ENCODE measurements at regions not wholly inside any gene's neighbourhood (a gene's known extent, or its start where the extent isn't known, plus 50 kb on each side); places are given as distances from the start of the nearest gene placed in this dataset.
A peak's percentile ranks its signal among the peaks of the same experiment; 100 is the strongest.

DNA sequence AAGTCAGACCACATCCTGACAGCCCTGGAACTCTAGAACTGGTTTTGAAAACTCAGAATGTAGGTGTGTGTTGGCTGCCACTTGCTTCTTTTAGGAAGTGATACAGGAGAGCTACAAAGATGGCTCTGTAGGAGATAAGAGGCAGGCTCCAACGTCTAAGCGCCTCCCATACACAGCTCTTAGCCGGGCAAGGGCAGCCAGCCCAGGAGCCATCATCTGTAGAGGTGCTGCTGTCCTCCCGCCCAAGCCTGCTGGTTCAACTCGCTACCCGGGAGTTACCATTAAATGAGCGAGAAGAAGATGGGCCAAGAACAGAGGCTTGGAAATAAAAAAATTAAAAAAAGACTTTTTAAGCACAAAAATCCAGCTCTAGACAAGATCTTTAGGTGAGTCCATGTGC is 61.2 kb upstream of the DIO3 start:
- no peak for DNase-seq

DNA sequence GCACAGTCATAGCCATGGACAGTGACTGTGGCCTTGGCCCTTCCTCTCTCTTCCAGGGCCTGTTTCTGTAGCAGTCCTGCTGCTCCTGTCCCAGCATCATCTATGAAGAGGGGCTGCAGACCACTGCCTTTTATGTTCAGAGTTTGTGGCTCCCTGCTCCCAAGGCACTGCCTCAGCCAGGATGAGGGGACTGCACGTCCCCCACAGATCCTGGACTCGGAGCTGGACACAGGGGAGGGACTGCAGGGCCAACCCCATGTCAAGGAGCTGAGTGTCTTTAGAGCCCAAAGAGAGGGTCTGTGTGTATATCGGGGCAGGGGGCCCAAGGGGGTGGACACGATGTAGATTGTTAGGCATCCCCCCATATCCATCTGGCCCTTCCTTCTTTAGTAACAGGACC is 60.6 kb upstream of the DIO3 start:
- DNase-seq: no peak

DNA sequence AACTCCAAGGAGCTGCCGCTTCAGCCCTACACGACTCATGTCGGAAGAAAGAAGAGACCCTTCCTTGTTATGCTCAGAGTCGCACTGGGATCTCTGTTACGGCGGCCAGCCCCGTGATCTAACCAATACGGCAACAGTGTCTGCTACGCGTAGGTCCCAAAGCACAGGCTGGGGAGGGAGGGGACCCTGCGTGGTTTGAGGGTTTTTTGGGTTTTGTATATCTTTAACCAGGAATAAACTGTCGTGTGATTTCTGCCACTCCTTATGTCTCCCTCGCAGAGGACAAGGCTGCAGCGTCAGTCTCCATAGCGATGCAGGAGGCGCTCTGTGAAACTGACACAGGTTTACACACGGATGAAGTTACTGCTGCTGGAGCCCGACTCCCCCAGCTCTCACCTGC is 60.0 kb upstream of the DIO3 start:
- no peak for DNase-seq

DNA sequence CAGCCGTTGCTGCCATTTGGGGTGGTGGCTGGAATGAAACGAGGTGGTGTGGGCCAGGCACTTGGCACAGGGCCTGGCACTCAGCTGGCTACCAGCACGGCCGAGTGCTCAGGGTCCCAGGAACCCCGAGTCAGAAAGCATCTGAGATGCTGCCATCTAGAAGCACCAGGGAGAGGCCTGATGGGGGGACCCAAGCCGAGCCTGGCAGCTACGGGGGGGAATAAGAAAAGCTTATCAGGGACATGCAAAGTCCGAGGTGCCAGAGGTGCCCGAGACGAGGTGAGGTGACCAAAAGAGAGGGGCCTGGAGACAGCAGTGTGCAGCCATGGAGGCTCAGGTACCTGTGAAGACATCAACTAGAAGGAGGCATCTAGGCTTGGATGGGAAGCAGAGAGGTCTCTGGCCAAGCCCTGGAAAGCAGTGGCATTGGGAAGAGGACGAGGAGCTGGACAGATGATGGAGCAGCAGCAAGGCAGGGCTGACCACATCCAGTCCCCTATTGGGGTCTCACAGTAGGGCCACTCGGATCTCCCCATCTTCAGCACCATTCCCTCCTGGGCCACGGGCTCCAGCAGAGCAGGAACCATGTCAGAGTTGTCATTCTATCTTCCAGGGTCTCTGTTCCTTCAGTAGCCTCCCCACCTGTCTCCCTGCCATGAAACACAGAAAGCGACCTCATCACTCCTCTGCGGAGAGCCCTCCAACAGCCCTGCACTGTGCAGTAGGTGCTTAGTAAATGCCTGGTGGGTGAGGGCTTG is 59.3 kb upstream of the DIO3 start:
- DNase-seq: no peak

DNA sequence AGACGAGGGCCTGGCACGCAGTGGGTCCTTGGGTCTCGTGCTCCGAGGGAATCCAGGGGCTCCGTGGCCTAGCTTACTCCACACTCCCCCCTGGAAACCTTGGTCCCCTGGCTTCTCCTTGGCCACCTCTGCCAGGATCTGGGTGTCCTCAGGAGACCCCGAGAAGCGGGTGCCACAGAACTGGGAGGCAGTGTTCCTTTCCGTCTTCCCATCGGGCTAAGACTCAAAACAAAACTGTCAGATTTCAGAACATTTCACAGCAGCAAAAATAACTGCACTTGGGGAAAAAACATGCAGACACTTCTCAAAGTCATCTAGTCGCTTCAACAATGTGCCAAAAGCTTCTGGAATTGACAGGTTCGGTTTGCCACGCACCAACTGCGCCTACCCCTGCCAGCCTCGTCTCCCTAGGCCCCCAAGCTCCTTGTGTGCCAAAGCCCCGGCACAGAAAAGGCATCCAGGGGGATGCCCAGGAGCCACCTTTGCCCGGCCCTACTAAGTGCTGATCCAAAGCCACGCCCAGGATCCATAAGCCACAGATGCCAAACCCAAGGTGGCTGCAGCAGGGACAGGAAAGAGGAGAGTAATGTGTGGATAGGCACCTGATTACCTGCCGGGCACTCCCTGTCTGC is 58.4 kb upstream of the DIO3 start:
- no peak for DNase-seq

DNA sequence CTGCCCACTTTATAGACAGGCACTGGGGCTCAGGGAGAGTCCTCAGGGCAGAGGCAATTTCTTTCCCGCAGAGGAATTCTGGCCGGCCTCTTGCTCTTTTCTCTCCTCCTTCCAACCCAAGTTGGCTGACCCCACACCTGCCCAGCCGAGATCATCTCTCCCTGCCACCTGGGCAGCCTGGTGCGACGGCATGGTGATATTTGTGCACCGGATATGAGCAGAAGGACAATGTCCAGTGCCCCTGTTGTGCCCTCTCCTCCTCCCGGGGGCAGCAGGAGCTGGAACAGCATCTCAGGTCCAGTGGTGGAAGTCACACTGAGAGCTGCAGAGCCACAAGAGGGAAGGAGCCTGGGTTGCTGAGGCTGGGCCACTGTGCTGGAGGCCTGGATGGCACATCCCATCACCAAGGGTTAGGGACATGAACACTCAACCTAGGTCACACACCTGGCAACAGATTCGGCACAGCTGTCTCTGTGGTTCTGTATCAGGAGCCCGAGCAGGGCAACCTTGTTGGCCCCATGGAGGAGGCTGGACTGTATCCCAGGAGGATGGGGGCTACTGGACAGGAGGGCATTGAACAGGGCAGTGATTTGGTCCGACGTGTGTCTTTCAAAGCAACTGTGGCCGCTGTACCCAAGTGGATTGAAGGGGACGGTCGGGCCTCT is 57.7 kb upstream of the DIO3 start:
- no peak for DNase-seq

DNA sequence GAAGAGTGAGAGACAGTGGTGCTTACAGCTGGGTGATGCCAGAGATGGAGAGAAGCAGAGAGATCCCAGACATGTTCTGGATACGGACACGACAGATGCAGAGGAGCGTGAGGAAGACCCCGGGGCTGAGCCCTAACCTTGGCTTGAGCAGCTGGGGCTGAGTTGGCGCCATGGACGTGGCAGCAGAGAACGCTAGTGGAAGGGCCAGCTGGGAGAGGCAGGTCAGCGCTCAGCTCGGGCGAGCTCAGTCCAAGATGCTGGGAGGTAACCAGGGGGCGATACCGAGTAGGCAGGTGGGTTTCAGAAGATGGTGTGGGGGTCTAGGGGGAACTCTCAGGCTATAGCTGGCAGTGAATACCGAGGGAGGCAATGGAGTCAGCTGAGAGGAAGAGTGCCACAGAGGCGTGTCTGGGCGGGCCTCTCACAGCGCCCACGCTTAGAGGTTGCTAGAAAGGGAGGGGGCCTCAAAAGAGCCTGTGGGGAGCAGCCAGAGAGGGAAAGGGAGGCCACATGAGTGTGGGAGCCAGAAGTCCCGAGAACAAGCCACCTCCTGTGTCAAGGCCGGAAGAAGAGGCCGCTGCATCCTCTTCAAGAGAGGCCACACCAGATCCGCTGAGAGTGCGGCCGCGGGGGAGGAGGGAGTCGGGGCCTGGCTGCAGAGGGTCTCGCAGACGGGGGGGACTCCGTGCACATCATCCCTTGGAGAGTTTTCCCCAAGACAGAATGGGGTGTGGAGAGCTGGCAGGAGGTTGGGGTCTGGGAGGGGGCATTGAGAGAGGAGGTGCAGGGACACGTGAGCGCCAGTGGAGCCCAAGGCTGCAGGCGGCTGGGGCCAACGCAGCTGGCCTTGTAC is 57.0 kb upstream of the DIO3 start:
- no peak for DNase-seq

DNA sequence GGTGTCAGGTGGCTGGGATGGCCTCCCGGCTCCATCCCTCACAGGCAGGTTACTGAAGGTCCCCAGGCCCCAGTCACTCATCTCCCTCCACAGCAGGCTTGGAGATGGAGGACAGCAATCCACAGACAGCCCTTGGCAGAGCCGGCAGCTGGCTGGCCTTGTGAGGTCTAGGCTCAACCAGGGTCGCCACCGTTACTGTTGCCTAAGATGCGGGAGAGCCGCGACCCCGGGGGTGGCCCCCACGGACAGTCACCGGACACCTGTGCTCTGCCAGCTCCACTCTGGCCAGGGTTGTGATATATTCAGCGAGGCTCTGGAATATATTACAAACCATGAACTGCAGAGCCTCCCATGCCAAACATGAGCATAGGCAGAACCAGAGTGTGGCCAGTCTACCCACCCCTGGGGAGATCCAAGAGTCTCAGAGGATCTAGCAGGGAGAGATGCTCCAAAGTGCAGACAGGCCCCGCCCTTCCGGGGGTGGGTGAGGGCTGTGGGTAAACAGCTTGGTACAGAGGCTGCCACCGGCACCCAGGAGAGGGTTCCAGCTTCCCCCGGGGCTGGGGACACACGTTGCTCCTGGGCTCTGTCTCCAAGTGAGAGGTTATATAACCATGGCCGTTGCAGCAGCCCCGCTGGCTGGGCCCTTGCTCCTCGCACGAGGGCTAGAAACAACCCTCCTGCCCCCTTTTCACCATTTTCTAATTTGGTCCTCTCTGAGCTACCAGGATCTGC is 55.9 kb upstream of the DIO3 start:
- DNase-seq: no peak

DNA sequence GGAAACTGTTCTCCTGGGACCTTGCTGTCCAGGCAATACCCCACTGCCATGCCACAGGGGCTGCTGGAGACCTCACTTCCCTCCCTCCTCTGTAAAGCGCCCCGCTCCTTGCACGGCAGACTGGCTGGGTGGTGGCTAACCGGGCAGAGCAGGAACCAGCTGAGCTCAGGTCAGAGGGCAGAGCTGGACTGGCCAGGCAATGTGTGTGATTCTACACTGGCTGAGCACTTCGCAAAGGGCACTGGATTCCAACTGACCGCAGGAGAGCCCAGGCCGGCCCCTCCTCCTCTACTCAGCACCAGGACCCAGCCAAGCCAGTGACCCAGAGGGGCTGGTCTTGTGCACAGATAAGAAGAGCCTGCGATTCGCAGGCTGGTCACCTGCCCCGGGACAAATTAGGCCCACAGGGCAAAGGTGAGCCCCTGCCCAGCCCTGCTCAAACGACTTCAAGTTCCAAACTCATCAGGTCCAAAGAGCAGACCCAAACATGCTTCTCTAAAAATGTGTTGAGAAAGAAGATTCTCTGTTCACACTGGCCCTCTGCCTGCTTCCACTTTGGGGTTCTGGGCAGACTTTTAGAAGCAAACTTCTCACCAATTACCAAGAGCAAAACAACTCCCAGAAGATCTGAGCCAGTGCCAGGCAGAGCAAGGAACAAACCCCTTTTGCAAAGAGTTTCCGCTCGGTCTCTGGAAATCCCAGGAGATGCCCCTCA is 54.9 kb upstream of the DIO3 start:
- DNase-seq: no peak

DNA sequence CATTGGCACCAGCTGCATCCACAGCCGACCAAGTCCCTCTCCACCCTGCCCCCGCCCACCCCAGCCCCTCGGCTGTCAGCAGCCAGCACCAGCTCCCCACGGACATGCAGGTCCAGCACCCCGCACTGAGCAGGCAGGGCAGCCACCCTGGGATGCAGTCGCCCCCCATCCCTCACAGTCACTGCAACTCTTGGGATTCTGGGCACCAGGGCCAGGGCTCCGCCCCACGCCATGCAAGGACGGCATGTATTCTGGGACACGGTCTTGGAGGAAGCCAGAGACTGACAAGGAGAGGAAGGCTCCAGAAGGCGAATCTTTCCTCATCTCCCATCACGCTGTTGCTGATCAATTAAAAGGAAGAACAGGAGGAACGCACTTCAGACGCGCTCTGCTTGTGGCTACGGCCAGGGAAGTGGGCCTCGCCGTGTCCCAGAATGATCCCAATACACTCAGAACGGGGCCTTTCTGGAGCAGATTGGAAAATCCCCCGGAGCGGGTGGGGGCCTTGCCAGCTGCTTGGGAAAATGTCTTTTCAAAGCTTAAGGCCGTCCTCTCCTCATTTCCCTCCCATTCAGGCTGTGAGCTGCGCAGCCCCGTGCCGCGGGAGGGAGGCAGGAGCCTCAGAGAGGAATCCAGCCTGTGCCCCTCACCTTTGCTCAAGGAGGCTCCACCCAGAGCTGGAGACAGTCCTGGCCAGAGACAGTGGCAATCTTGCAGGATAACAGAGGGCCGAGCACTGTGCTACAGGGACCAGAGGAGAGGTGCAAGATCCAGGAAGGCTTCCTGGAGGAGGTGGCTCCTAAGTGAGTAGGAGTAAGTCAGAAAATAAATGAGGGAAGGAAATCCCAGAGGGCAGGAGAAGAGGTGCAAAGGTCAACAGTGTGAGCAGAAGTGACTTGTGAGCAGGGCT is 54.1 kb upstream of the DIO3 start:
- DNase-seq: no peak

DNA sequence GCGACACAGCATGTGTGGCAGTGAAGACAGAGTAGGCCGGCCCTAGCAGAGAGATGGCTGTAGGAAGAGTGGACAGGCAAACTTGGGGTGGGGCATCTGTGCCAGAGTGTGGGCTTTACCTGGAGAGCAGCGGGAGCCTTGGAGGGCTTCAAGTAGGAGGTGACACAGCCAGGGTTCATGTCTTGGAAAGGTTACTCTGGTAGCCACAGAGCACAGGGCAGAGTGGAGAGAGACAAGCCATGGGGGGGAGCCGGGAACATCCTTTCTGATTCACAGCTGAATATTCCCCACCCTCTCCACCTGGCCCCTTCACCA is 53.5 kb upstream of the DIO3 start:
- DNase-seq: no peak

DNA sequence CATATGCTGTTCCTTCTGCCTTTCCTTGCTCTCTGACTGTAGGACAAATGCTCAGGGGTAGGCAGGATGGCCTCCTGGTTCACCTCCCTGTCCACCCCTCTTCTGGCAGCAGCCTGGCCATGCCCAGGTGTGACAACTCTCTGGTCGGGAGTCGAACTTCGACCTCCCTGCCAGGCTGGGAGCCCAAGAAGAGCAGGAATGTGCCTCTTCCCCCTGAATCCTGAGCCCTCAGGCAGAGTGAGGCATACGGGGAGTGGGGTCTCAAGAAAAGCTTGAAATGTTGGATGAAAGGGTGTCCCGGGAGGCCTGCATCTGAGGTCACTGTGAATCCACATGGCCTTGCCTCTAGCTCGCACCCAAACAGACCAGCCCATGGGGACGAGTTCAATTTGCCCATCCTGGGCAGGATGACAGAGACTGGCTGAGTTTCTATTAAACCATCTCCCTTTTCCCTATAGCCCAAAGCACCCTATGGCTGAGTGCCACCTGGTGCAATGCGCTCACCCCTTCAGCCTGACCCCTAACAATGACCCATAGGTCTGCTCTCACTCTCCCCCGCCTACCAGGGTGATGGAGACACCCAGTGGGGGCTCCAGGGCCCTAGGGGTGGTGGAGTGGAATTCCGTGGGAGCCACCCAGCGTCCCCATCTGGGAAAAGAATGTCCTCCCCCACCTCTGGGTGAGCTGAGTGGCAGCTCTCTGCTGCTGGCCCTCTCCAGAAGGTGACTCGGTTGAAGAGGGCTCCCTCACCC is 52.9 kb upstream of the DIO3 start:
- DNase-seq: no peak

DNA sequence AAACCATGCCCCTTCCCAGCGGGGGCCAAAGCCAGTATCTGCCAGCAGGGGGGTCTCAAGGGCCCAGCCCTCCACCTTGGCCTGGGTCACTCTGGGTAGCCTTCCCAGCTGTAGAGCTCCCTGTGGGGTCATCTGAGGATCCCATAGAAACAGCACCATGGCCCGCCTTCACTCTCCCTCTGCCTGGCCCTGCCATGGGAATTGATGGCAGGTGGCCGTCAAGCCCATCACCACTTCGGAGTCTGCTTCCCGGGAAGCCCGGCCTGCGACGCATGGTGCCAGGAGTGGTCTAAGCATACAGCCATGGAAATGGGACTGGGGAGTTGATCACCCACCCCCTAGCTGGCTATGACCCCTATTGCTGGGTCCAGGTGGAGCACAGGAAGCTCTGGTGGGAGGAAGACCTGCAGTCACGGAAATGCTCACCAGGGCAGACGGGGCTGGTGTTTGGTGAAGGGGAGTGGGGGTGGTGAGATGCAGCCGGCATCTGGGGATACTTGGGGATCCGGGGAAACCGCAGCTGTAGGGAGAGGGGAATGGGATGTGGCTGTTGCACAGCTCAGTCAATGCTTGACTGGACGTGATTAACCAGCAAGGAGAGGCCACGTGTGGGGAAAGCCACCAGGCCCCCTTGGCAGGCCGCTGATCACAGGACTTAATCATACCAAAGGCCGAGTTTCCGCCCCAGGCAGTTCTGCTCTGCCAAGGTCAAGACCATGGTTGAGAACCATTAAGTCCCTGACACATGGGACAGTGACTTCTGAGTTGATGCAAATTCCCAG is 52.2 kb upstream of the DIO3 start:
- DNase-seq: no peak

DNA sequence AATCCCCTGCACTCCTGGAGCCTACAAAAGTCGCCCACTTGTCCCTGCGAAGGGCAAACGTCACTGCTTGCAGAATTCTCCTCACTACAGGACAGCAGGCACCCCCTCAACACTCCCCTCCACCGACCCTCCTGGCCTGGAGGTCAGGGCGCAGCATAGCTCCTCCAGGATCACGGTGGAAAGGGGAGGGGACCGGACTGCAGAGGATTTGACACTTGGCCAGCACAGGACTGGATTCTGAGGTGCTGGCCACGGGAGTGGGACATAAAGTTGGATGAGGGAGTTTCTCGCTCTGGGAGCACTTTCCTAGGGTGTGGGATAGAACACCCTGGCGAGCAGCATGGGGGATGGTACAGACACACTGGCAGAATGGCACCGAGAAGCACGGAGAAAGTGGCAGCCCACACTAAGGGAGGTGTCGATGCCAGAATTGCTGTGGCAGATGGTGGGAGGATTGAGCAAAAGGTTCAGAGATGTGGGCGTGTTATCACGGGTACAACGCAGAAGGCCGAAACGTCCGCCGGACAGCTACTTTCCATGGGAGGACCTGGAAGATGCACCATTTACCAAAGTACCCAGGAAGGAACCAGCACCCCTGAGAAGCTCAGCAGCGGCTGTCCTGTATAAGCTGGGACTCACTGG is 51.4 kb upstream of the DIO3 start:
- DNase-seq: peak; percentile 6

DNA sequence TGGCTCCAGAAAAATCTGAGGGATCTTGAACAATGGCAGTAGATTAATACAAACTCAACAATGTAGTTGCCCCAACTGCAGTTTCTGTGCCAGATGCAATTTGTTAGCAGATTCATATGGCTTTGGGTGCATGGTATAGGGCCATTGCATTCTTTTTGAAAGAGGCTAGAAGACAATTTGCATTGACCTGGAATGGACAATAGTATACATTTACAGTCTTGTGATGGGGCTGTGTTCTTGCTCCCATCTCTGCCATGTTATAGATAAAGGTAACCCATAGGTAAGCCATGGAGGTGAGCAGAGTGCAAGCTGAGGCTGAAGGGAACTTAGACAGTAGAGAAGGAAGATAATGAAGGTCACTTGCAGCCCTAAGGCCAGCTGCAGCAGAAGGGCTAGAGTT is 50.1 kb upstream of the DIO3 start:
- no peak for DNase-seq
